WTC11 (cell line): ENCODE measurements at regions not wholly inside any gene's neighbourhood (a gene's known extent, or its start where the extent isn't known, plus 50 kb on each side); places are given as distances from the start of the nearest gene placed in this dataset.

Source experiments
- CTCF ChIP-seq: fragments of 200-600 bp; IDR thresholded peaks from 2 replicates; pipeline ENCODE4 v1.8.0; 2022; ENCODE audit warnings: antibody characterized with exemption
- ELF4 ChIP-seq: sonication (generic); formaldehyde crosslinking; IDR thresholded peaks from 2 replicates; pipeline ENCODE4 v1.8.1; 2022; ENCODE audit warnings: low read depth, mild to moderate bottlenecking, moderate library complexity, missing genetic modification reagents
- HMGA2 ChIP-seq: fragments of 250-450 bp; sonication (Bioruptor Pico); IDR thresholded peaks from 2 replicates; pipeline ENCODE4 v1.4.0; 2021; ENCODE audit warnings: mild to moderate bottlenecking, moderate library complexity
- MLX ChIP-seq: sonication (generic); formaldehyde crosslinking; IDR thresholded peaks from 2 replicates; pipeline ENCODE4 v1.8.1; 2023; ENCODE audit warnings: mild to moderate bottlenecking, missing genetic modification reagents, moderate library complexity
- TEAD1 ChIP-seq: sonication (generic); formaldehyde crosslinking; IDR thresholded peaks from 2 replicates; pipeline ENCODE4 v1.8.0; 2022; ENCODE audit warnings: mild to moderate bottlenecking, missing genetic modification reagents
- USF1 ChIP-seq: sonication (generic); formaldehyde crosslinking; IDR thresholded peaks from 2 replicates; pipeline ENCODE4 v1.8.0; 2022; ENCODE audit warnings: mild to moderate bottlenecking, missing genetic modification reagents
- ZNF671 ChIP-seq: fragments of 250-450 bp; sonication (Bioruptor Pico); IDR thresholded peaks from 2 replicates; pipeline ENCODE4 v1.8.0; 2021; ENCODE audit warnings: mild to moderate bottlenecking

GRCh38 chr9:74102702-74103101 is 394.4 kb upstream of the RORB start:
- TF ChIP-seq CTCF (no peak), MLX (no peak), HMGA2 (CRISPR knock-in tag) (no peak), ELF4 (CRISPR knock-in tag) (no peak), TEAD1 (CRISPR knock-in tag) (no peak), USF1 (CRISPR knock-in tag) (no peak), ZNF671 (no peak)
